HG03460 (cell line): ENCODE measurements at regions not wholly inside any gene's neighbourhood (a gene's known extent, or its start where the extent isn't known, plus 50 kb on each side); places are given as distances from the start of the nearest gene placed in this dataset.

Source experiments
- ATAC-seq: cut with Tn5 transposase; IDR thresholded peaks from one replicate; pipeline ENCODE4 v1.9.1; 2021; ENCODE audit not compliant: unreplicated experiment

DNA sequence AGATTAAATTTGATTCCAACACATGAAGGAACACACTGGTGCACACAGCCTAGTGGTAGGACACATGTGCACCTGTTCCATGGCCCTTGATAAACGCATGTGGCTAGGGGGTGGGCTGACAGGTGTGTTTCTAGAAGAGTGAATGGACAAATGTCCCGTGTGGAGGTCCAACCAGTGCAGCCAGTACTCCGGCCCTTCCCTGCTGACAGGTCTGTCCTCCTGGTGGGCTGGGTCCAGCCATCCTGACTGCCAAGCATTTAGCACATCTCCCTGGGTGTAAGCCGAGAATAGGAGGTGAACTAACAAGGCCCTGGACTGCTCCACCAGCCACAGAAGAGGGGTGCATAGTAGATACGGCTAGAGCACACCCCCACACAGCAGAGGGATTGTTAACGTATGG is 258.7 kb upstream of the RAB6C start:
- no peak for ATAC-seq

DNA sequence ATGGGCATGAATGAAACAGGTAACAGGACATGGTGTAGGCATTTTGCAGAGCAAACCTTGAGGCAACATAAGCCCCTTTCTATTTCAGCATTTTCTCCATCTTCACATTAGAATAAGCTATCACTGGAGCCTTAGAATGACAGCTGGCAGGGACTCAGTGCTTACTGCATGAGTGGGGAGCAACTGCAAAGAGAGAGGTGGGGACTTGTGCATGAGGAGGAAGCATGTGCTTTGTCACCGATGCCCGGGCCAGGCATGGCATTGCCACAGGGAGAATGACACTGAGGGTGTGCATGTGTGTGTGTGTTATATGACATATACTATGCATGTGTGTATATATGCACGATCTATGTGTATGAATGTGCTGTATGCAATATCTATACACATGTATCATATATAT is 258.2 kb upstream of the RAB6C start:
- ATAC-seq = no peak

DNA sequence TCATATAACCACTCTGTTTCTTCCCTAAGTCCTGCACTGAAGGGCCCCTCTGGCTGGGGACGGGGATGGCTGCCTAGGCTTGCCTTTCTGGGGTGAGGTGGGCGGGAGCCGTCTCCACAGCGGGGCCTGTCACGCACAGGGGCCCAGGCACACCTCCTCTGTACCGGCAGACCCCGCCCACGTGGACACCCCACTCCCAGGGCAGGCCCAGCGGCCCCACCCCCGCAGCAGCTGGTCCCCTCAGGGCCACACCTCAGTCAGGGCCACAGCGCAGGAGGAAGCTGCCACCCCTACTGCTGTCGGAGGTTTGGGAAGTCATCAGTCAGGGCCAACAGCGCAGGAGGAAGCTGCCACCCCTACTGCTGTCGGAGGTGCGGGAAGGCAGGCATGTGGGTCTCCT is 257.6 kb upstream of the RAB6C start:
- no peak for ATAC-seq

DNA sequence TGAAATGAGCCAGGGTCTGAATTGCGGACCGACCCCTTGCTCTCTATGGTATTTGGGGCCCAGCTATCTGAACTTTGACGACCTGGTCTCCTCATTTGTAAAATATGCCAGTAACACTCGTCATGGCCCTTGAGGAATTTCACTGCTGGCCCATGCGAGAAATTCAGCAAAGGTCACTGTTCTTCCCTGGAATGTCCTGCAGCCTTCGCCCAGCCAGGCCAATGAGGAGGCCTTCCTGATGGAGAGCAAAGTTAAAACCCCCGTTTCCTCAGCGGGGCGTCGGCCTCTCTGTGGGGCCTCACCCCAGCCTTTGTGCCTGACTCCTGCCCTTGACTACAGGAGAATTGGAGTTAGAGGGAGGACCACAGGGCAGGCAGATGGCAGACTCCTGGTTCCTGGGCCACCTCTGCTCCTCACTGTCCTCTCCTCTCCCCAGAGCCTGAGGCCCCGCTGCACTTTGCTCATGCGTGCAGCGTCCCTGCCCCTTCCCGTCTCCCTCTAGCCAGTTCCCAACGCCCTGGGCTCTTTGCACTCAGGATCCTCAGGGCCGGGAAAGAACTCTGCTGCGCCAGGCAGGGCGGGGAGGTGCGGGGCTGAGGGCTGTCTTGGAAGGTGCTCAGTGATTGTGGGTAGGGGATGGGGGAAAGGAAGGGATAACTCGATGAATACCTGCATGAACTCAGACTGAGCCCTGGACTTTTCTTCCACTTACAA is 257.0 kb upstream of the RAB6C start:
- ATAC-seq = no peak

DNA sequence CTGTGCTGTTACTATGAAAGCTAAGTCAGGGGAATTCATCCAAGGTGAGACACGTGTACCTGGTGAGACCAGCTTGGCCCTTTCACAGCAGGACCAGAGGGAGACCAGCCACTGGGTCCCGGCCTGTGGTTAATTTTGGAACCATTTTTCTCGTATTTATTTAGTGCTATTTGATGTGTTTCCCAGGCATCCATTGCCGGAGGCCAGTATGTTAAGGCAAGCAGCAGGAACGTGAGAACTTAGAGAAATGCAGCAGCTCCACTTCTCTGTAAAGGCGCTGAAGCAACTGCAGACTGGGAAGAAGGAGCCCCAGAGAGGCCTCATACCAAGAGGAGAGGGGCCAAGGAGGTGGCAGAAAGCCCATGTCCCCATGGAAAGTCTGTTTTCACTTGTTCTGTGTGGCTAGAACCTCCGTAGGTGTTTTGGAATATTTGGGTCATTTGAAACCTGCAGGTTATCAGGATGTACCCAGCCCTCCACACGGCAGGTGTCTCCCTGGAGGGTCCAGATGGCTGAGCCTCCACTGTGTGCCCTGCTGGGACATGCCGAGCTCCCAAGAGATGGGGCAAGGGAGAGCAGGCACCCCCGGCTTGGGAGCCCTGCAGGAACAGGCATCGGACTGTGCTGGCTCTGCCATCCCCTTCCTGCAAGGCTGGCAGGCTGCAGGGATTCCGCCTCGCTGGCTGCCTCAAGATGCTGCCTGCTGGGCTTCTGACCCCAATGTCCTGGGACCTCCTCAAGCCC is 256.0 kb upstream of the RAB6C start:
- no peak for ATAC-seq

DNA sequence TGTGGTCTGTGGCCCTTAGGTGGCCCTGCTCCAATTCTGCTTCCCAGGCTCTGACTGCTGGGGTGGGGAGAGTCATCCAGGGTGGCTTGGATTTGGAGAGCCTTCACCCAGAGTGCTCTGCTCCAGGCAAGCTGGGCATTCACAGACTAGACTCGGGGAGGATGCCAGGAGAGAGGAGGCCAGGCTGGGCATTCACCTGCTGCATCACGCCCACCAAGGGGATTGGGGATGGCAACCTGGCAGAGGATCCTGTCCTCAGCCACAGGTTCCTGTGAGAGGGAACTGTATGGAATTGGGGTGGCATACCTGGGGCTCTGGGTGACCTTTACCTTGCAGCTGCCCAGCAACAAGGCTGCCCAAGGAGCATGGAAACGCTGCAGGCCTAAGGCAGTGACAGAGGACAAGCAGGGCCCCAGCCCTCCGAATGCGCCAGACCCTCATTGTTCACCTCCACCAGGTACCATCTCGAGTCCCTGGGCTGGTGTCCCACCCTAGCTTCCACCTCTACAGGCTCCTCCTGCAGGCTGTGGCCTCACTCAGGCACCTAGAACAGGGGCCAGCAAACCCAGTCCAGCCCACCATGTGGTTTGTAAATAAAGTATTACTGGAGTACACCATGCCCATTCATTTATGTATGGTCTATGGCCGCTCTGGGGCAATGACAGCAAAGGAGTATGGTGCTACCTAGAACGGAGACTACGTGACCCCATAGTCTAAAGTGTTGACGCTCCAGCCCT is 255.3 kb upstream of the RAB6C start:
- no peak for ATAC-seq

DNA sequence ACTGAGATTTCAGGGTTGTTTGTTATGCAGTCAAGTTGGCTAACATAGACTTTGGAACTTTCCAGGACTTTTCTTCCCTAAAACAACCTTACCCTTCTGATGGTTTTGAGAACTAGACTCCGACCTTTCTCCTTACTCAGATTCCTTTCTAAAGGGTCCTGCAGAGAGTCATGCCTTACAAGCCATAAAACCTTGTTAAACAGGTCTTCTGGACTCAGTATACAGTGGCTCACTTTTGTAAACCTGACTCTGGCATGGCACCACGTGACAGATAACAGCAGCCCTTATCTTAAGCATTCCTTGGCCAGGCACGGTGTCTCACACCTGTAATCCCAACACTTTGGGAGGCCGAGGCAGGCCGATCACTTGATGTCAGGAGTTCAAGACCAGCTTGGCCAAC is 253.2 kb upstream of the RAB6C start:
- ATAC-seq = no peak

DNA sequence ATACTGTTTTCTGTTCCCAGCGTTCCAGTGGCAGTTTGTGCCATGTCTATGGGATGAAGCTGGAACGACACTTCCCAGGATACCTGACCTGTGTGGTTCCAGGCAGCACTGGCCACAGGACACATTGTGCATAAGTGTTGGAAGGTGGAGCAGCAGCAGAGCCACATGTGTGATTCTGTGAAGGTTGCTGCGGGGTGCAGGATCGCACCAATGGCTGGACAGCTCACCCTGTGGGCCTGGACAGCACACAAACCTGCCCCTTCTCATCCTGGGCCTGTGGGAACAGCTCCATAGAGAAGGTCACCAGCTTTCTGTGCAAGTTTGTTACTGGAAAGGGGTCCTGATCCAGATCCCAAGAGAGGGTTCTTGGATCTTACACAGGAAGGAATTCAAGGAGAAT is 252.2 kb upstream of the RAB6C start:
- ATAC-seq = no peak

DNA sequence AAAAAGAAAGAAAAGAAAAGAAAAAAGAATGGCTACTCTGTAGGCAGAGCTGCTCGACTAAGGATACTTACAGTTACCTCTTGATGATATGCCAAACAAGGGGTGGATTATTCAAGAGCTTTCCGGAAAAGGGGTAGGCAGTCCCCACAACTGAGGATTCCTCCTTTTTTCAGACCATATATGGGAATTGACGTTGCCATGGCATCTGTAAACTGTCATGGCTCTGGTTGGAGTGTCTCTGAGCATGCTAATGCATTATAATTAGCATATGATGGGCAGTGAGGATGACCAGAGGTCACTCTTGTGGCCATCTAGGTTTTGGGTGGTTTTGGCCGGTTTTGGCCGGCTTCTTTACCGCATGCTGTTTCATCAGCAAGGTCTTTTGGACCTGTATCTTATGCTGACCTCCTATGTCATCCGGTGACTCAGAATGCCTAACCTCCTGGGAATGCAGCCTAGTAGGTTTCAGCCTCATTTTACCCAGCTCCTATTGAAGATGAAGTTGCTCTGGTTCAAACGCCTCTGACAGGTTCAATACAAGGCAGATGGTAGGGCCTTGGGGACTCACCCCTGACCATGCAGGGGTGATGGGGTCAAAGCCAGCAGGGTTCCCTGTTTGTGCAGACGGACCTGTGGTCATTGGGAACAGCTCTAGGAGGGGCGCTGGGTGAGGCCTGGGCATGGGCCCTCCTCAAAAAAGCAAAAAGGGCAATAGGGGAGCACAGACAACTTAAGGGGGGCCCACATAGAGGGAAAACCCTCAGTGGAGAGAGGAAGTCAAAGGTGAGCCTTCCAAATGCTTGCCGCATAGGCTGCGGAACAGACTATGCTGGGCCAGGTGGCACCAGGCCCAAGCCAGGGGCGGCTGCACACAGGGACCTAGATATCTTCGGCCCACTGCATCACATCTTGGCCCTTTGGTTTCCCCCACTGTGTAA is 251.2 kb upstream of the RAB6C start:
- ATAC-seq = no peak

DNA sequence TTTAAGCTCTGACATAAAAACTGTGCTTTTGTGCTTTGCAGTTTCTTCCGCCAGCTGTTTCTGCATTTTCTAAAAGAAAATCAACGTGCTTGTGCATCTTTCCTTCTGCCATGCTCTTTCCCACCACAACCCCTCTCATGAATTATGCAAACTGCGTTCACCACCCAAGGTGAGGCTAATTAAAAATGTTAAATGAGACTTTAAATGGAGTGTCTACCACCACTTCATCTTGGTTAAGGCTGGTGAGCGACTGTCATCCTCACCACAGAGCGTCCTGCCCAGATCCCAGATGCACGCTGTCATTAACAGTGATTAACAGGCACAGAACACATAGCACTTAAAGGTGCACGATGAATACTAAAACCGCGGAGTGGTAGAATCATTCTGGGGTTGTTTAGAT is 250.5 kb upstream of the RAB6C start:
- no peak for ATAC-seq

DNA sequence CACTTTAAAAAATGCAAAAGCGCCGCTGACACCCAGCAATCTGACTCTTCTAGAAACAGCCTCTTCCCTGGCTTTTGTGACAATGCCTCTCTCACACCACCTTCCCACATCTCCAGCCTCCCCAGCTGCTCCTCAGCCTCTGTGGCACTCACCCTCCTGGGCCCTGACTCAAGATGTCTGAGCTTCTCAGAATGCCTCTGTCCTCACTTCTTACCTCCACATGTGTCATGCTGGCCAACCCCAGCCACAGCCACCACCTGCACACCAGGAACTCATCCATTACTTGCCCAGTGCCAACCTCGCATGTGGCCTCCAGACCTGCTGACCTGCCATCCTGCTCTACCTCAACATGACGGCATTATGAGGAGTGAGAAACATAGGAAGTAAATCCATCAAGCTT is 249.8 kb upstream of the RAB6C start:
- no peak for ATAC-seq

DNA sequence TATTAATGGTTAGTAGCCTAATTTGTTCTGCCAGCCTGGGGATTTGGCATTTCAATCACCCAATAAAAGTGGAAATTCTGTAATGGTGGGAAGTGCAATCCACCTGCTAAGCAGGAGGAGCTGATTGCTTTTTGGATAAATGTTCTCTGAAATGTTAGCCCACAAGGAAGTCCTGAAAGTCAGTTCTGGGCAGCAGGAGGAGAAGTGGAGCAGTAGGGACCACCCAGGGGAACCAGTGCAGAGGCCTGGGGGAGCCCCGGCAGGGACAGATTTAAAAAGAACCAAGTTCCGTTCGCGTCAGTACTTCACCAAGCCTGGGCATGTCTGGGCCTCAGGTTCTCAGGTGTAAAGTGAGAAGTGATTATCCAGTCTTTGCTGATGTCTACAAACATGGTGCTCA is 248.5 kb upstream of the RAB6C start:
- ATAC-seq = no peak

DNA sequence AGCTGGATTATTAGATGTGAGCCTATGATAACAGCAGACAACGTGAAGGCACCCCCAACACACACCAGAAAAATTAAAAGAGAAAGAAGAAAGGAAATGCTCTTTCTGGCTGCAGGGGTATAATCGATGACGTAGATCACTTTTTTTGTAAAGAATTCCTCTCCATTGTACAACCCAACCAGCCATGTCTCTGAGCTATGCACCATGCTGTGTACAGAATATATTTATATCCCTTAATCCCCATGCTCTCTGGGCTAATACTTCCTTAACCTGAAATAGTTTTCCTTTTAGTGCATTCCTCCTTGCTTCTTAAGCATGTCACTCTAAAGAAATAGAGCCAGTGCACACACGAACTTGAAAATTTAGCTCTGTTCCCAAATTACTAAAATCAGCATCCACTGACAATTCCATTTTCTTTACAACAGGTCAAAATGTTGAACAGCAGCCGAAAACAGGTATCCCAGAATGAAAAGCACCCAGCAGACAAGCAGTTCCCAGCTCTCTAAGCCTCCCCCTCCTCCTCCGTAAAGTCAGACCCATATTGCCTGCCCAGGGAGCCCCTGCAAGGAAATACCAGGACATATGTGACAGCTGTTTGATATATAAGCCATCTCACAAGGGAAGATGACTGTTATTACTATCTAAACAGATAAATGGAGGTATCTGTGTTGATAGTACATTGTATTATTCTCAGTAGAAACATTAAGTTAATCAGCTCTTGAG is 247.4 kb upstream of the RAB6C start:
- ATAC-seq = no peak

DNA sequence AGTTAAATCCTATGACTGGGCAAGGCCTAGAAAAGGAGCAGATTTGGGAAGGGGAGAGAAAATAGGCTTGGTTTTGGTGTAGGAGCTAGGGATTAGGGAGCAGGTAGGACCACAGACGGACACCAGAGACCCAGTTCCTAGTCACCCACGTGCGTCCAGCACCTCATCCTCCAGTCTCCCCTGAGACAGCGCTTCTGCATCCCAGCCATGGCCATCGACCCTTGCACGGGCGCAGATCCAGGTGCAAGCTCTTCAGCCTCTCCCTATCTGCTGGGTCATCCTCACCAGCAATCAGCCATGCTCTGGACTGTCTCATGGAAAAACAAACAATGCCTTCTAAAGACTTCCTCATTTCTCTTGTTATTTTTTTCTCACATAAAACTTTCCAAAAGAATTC is 246.8 kb upstream of the RAB6C start:
- no peak for ATAC-seq

DNA sequence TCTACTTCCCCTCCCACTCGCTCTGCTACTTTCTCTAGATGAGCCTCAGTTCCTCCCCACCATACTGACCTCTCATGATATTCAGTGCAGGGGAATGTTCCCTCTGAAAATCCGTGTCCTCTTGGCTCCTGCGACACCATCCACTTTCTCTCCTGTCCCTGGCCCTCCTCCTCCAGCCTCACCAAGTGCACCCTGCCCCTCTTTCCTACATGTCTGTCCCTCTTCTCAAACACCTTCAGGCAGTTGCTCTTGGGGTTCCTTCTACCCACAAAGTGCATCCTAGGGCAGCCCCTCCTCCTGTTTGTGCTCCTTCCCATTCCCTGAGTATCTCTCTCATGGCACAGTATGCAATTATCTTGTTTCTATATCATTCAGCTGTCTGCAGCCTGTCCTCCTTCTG is 246.4 kb upstream of the RAB6C start:
- ATAC-seq = no peak

DNA sequence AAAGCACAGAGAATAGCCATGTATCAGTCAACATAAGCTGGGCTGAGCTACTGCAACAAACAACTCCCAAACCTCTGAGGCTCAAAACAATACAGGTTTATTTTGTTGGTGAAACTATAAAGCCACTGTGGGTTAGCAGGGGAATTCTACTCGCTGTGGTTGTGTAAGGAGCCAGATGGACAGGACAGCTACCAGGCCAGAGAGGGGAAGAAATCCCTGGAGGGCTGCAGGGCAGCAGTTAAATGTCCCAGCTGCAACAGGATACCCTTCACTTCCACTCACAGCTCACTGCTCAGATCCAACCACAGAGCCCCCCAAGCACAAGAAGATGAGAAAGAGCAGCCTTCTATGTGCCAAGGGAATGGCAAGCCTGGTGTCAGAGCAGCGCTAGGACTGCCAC is 245.9 kb upstream of the RAB6C start:
- no peak for ATAC-seq

DNA sequence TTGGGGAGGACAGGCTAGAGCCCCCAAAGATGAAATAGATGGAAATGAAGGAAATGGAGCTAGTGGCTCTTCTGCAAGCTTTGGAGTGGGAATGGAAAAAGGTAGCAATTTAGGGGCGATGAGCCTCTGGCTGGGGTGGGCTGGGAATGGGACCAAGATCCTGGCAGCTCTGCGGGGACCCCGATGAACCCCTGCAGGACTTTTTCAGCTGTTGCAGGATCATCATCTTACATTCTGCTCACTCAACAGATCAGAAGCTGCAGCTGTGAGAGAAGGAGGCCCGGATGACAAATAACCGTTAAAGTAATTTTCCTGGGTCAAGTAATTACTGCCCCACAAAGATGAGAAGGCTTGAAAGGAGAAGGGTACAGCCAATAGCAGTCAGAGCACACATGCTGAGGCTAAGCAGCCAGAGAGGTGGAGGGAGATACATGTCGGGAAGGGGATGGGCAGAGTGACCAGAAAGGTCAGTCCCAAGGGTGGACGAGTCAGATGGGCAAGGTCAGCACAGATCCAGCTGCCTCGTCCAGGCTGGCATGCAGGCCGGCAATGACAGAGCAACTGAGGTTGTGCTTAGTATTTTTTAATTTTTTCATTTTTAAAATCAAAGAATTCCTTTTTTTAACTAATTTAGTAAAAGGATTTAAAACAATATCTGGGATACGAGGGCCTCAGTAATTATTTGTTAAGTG is 245.0 kb upstream of the RAB6C start:
- ATAC-seq = no peak

DNA sequence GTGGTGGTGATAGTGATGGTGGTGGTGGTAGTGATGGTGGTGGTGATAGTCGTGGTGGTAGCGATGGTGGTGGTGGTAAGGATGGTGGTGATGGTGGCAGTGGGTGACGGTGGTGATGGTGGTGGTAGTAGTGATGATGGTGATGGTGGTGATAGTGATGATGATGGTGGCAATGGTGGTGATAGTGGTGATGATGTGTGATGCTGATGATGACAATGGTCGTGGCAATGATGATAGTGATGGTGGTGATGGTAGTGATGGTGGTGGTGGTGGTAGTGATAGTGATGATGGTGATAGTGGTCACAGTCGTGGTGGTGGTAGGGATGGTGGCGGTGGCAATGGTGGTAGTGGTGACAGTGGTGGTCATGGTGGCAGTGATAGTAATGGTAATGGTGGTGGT is 243.9 kb upstream of the RAB6C start:
- no peak for ATAC-seq

DNA sequence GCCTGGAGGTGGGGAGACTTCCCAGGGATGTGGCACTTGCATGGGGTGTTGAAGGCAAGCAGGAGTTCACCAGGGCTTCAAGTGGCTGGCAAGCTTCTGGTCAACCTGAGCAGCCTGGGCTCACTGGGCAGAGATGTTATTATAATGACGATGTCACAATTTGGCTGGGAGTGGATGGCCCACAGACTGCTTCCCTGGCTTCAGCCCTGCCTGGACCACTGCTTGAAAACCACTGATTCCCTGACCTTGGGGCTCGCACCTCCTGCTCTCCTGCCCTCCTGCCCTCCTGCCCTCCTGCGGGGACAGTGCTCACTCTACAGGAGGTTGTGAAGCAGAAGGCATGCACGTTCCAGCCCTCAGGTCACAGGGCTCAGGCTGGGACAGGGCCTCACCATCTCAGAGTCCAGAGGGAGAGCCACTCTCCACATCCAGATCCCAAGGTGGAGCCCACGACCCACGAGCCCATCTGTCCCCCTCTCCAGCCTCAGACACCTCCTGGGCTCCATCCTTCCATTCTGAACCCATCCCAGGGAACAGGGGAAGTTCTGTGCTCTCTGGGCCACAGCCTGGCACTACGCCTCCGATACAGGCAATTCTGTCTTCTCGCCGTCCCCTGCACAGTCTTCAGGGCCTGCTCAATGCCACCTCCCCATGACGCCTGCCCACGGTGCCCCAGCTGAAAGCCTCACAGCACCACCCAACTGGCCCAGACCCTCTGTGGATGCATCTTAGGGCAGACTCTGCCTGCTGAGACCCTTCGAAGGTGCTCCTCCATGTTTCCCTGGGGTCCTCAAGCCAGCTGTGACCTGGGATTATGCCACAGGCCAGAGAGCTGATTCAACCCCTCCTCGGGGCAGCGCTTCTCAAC is 241.6 kb upstream of the RAB6C start:
- ATAC-seq = no peak
